GM23338 (cell line): ENCODE measurements at regions not wholly inside any gene's neighbourhood (a gene's known extent, or its start where the extent isn't known, plus 50 kb on each side); places are given as distances from the start of the nearest gene placed in this dataset.

Experiments used
- ATAC-seq: fragments of 200-7000 bp; cut with Tn5 transposase; 3 replicates; pipeline ENCODE4 v1.9.1; 2020
- DNase-seq: peaks from one replicate; pipeline ENCODE4 v3.0.0-alpha.2; 2015; ENCODE audit warnings: low spot score
- H2AFZ ChIP-seq: fragments of 200-600 bp; sonication (generic); 2 replicates; pipeline ENCODE4 v1.8.0; 2016; ENCODE audit warnings: antibody characterized with exemption, mild to moderate bottlenecking, moderate library complexity
- H3F3A ChIP-seq: fragments of 200-600 bp; sonication (generic); replicated peaks from 2 replicates; pipeline ENCODE4 v1.8.0; 2017; ENCODE audit warnings: antibody characterized with exemption, mixed run types, low read depth
- H3K27ac ChIP-seq: fragments of 200-600 bp; sonication (generic); 2 replicates; pipeline ENCODE4 v1.6.1; 2016; ENCODE audit warnings: low read depth
- H3K27me3 ChIP-seq: fragments of 200-600 bp; sonication (generic); 2 replicates; pipeline ENCODE4 v1.8.0; 2016; ENCODE audit warnings: mild to moderate bottlenecking, mixed run types, moderate library complexity; ENCODE audit not compliant: insufficient read depth
- H3K36me3 ChIP-seq: fragments of 200-600 bp; sonication (generic); 2 replicates; pipeline ENCODE4 v1.8.0; 2016; ENCODE audit warnings: mild to moderate bottlenecking; ENCODE audit not compliant: insufficient read depth
- H3K4me1 ChIP-seq: fragments of 200-600 bp; sonication (generic); 2 replicates; pipeline ENCODE4 v1.8.0; 2016; ENCODE audit warnings: mild to moderate bottlenecking, moderate library complexity; ENCODE audit not compliant: insufficient read depth
- H3K4me2 ChIP-seq: fragments of 200-600 bp; sonication (generic); 2 replicates; pipeline ENCODE4 v1.7.1; 2017; ENCODE audit warnings: mixed run types
- H3K4me3 ChIP-seq: fragments of 200-600 bp; sonication (generic); 2 replicates; pipeline ENCODE4 v1.6.1; 2016; ENCODE audit warnings: mixed run types
- H3K79me2 ChIP-seq: fragments of 200-600 bp; sonication (generic); replicated peaks from 2 replicates; pipeline ENCODE4 v1.8.0; 2017; ENCODE audit warnings: mild to moderate bottlenecking; ENCODE audit not compliant: insufficient read depth
- H3K9me2 ChIP-seq: fragments of 200-600 bp; sonication (generic); 2 replicates; pipeline ENCODE4 v1.8.0; 2017; ENCODE audit not compliant: insufficient read depth
- H4K20me1 ChIP-seq: fragments of 200-600 bp; sonication (generic); replicated peaks from 2 replicates; pipeline ENCODE4 v1.8.0; 2017; ENCODE audit warnings: mild to moderate bottlenecking; ENCODE audit not compliant: insufficient read depth
- H3K27ac Mint-ChIP-seq: 2 replicates; pipeline ENCODE4 v1.8.0; 2020; ENCODE audit warnings: inconsistent platforms, mild to moderate bottlenecking, moderate library complexity, mixed read lengths
- H3K27me3 Mint-ChIP-seq: 3 replicates; pipeline ENCODE4 v1.8.0; 2022; ENCODE audit warnings: low read depth, mild to moderate bottlenecking, moderate library complexity, mixed read lengths, inconsistent platforms; ENCODE audit not compliant: insufficient read depth, poor library complexity
- H3K36me3 Mint-ChIP-seq: 3 replicates; pipeline ENCODE4 v1.8.0; 2021; ENCODE audit warnings: low read depth, mild to moderate bottlenecking, inconsistent platforms, moderate library complexity, mixed read lengths
- H3K4me1 Mint-ChIP-seq: 3 replicates; pipeline ENCODE4 v1.8.0; 2020; ENCODE audit warnings: mild to moderate bottlenecking, inconsistent platforms, mixed read lengths
- H3K4me3 Mint-ChIP-seq: 3 replicates; pipeline ENCODE4 v1.8.0; 2021; ENCODE audit warnings: moderate library complexity, mild to moderate bottlenecking, inconsistent platforms, mixed read lengths
- H3K9me3 Mint-ChIP-seq: 3 replicates; pipeline ENCODE4 v1.8.0; 2020; ENCODE audit warnings: moderate library complexity, mild to moderate bottlenecking, inconsistent platforms, mixed read lengths
- CREB1 ChIP-seq: fragments of 250-450 bp; sonication (Bioruptor Pico); IDR thresholded peaks from 2 replicates; pipeline ENCODE4 v1.5.0; 2020; ENCODE audit warnings: low read depth, mild to moderate bottlenecking, moderate library complexity
- CTCF ChIP-seq, 2 experiments: fragments of 200-600 bp in 1 of 2; sonication (generic) in 1 of 2; conservative IDR thresholded peaks; 2 replicates each; pipeline versions ENCODE4 v1.5.1 to v1.6.1; 2016 to 2017; ENCODE audit warnings: antibody characterized with exemption in 2 of 2, low read depth in 2 of 2, mild to moderate bottlenecking in 2 of 2, moderate library complexity in 1 of 2
- ETS1 ChIP-seq: IDR thresholded peaks from 2 replicates; pipeline ENCODE4 v1.6.1; 2016; ENCODE audit warnings: antibody characterized with exemption
- NANOG ChIP-seq: IDR thresholded peaks from 2 replicates; pipeline ENCODE4 v1.6.1; 2016; ENCODE audit warnings: antibody characterized with exemption, borderline replicate concordance
- POLR2AphosphoS5 ChIP-seq: IDR thresholded peaks from 2 replicates; pipeline ENCODE4 v1.6.1; 2016; ENCODE audit warnings: antibody characterized with exemption, low read depth
- STAT1 ChIP-seq: IDR thresholded peaks from one replicate; pipeline ENCODE4 v1.6.1; 2016; ENCODE audit warnings: antibody characterized with exemption; ENCODE audit not compliant: unreplicated experiment
- ZNF114 ChIP-seq: fragments of 250-450 bp; sonication (Bioruptor Pico); IDR thresholded peaks from 2 replicates; pipeline ENCODE4 v1.5.0; 2020; ENCODE audit warnings: mild to moderate bottlenecking, moderate library complexity
- ZNF462 ChIP-seq: fragments of 250-450 bp; sonication (Bioruptor Pico); IDR thresholded peaks from 2 replicates; pipeline ENCODE4 v1.5.0; 2020; ENCODE audit warnings: mild to moderate bottlenecking, moderate library complexity

- no peak for TF ChIP-seq ZNF462
- no peak for TF ChIP-seq NANOG
- no peak for TF ChIP-seq POLR2AphosphoS5
- TF ChIP-seq ZNF114 = no peak
- no peak for TF ChIP-seq CREB1 (CRISPR knock-in tag)
- TF ChIP-seq CTCF (conservative IDR thresholded peaks at IDR 0.05; ENCODE audit: low read depth in 2 of 2) = no peak
- no peak for TF ChIP-seq ETS1
- TF ChIP-seq STAT1 = no peak
Measured at GRCh38 chr2:192591617-192592016, 396.9 kb upstream of the TMEFF2 start (continued).

- H3K27me3 Mint-ChIP-seq = no peaks in the 10 kb centered on the region
- no peak for ATAC-seq
- no peak for TF ChIP-seq ZNF462
Measured at GRCh38 chr2:192585418-192585817, 390.7 kb upstream of the TMEFF2 start.

More at GRCh38 chr2:192585418-192585817, 390.7 kb upstream of the TMEFF2 start:
- no peaks in the 10 kb centered on the region for H3K4me1 ChIP-seq
- H2AFZ ChIP-seq = no peak overlapping the region
- no peaks in the 10 kb centered on the region for H3K27me3 ChIP-seq
- no peaks in the 10 kb centered on the region for H3K36me3 ChIP-seq
- no peaks in the 10 kb centered on the region for H3K79me2 ChIP-seq
- H3K4me3 Mint-ChIP-seq = no peak overlapping the region
- H3K36me3 Mint-ChIP-seq = no peaks in the 10 kb centered on the region
- no peak for DNase-seq
- H3F3A ChIP-seq = no peaks in the 10 kb centered on the region
- no peaks in the 10 kb centered on the region for H3K4me1 Mint-ChIP-seq
- H3K9me2 ChIP-seq = no peaks in the 10 kb centered on the region; the same call in 1 of the 2 replicates
- no peak overlapping the region for H3K4me3 ChIP-seq
- H3K27ac Mint-ChIP-seq = no peak overlapping the region
- no peak overlapping the region for H3K27ac ChIP-seq
- no peaks in the 10 kb centered on the region for H4K20me1 ChIP-seq
- no peaks in the 10 kb centered on the region for H3K9me3 Mint-ChIP-seq
- no peak overlapping the region for H3K4me2 ChIP-seq
